Smooth muscle cell (in vitro differentiated cells): ENCODE measurements at regions not wholly inside any gene's neighbourhood (a gene's known extent, or its start where the extent isn't known, plus 50 kb on each side); places are given as distances from the start of the nearest gene placed in this dataset.

Source experiments
- DNase-seq: peaks from one replicate; lab custom pipeline; 2025; ENCODE audit not compliant: unreplicated experiment; lab: John Stamatoyannopoulos, UW
- H2AFZ ChIP-seq: fragments of 200-600 bp; sonication (generic); 2 replicates; pipeline ENCODE4 v1.6.0; 2016; ENCODE audit warnings: antibody characterized with exemption, low read depth, mild to moderate bottlenecking
- H3F3A ChIP-seq: fragments of 200-600 bp; sonication (generic); 2 replicates; pipeline ENCODE4 v1.6.0; 2017; ENCODE audit warnings: antibody characterized with exemption, low read depth
- H3K27ac ChIP-seq: fragments of 200-600 bp; sonication (generic); 2 replicates; pipeline ENCODE4 v1.5.1; 2016; ENCODE audit warnings: low read depth, mild to moderate bottlenecking
- H3K27me3 ChIP-seq: fragments of 200-600 bp; sonication (generic); 2 replicates; pipeline ENCODE4 v1.6.1; 2016; ENCODE audit warnings: low read depth, mild to moderate bottlenecking
- H3K36me3 ChIP-seq: fragments of 200-600 bp; sonication (generic); 2 replicates; pipeline ENCODE4 v1.5.1; 2016; ENCODE audit warnings: low read depth
- H3K4me1 ChIP-seq: fragments of 200-600 bp; sonication (generic); 2 replicates; pipeline ENCODE4 v1.5.1; 2016; ENCODE audit warnings: low read depth
- H3K4me2 ChIP-seq: fragments of 200-600 bp; sonication (generic); 2 replicates; pipeline ENCODE4 v1.6.0; 2016; ENCODE audit warnings: mild to moderate bottlenecking
- H3K4me3 ChIP-seq: fragments of 200-600 bp; sonication (generic); 2 replicates; pipeline ENCODE4 v1.5.1; 2016; ENCODE audit warnings: mild to moderate bottlenecking
- H3K79me2 ChIP-seq: fragments of 200-600 bp; sonication (generic); 2 replicates; pipeline ENCODE4 v1.6.0; 2016; ENCODE audit warnings: low read depth, mild to moderate bottlenecking
- H3K9ac ChIP-seq: fragments of 200-600 bp; sonication (generic); 2 replicates; pipeline ENCODE4 v1.6.0; 2016; ENCODE audit warnings: low read depth
- H3K9me3 ChIP-seq: fragments of 200-600 bp; sonication (generic); replicated peaks from 2 replicates; pipeline ENCODE4 v1.5.1; 2016; ENCODE audit warnings: low read depth
- H4K20me1 ChIP-seq: fragments of 200-600 bp; sonication (generic); 2 replicates; pipeline ENCODE4 v1.6.0; 2016; ENCODE audit warnings: low read depth
- WGBS: methylation state at CpG from one replicate; pipeline ENCODE4 v1.1.7; 2016; ENCODE audit warnings: low lambda C conversion rate; 5-methylcytosine and 5-hydroxymethylcytosine counted together
- TF ChIP-seq, protein P1 (sequence below): fragments of 200-600 bp; sonication (generic); IDR thresholded peaks from 2 replicates; pipeline ENCODE4 v1.5.1; 2017; ENCODE audit warnings: borderline replicate concordance, mild to moderate bottlenecking, antibody characterized with exemption; ENCODE audit not compliant: insufficient read depth, poor library complexity, severe bottlenecking

DNA sequence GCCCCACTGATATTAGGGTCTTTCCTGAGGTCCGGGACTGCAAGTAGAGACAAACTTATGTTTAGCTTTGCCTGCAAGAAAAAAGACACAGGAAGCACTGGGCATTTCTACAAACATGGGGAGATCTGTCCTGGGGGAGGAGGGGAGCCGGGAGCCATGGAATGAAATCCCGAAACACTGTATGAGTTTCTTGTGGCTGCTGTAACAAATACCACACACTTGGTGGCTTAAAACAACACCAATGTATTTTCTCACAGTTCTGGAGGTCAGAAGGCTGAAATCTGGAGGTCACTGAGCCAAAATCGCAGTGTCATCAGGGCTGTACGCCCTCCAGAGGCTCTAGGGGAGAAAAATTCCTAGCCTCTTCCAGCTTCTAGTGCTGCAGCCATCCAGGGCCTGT is 114.0 kb upstream of the CHST15 start:
- Histone ChIP-seq H3K36me3 (no peaks in the 10 kb centered on the region), H2AFZ (no peak overlapping the region), H3K27ac (no peak overlapping the region), H3K9ac (no peak overlapping the region), H3K4me2 (no peak overlapping the region), H3K9me3 (no peaks in the 10 kb centered on the region), H3K4me1 (no peaks in the 10 kb centered on the region), H3K79me2 (no peaks in the 10 kb centered on the region), H3K27me3 (no peaks in the 10 kb centered on the region), H3K4me3 (no peak overlapping the region), H4K20me1 (no peaks in the 10 kb centered on the region), H3F3A (no peaks in the 10 kb centered on the region)
- DNase-seq, result no peak
- 88% methylated on average over 5 of the region's 5 CpGs for WGBS
- TF ChIP-seq, protein P1, sequence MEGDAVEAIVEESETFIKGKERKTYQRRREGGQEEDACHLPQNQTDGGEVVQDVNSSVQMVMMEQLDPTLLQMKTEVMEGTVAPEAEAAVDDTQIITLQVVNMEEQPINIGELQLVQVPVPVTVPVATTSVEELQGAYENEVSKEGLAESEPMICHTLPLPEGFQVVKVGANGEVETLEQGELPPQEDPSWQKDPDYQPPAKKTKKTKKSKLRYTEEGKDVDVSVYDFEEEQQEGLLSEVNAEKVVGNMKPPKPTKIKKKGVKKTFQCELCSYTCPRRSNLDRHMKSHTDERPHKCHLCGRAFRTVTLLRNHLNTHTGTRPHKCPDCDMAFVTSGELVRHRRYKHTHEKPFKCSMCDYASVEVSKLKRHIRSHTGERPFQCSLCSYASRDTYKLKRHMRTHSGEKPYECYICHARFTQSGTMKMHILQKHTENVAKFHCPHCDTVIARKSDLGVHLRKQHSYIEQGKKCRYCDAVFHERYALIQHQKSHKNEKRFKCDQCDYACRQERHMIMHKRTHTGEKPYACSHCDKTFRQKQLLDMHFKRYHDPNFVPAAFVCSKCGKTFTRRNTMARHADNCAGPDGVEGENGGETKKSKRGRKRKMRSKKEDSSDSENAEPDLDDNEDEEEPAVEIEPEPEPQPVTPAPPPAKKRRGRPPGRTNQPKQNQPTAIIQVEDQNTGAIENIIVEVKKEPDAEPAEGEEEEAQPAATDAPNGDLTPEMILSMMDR, result no peak

DNA sequence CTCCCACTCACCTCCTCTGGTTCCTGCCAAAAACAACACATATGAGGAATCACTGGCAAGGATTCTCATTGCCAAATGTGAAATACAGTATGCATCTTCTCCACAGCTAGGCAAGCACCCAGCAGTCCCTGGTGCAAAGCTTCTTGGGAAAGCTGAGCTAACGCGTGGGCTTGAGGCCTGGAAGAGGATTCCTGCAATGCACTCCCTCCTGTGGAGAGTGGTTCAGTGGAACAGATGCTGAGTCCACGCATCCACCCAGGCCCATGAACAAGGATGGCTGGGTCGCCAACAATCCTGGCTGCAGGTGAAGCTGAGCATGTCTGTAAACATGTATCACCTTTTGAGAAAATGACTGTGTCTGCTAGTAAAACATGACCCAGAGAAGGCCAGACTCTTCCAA is 113.2 kb upstream of the CHST15 start:
- no peak overlapping the region for H3K4me2 ChIP-seq
- H4K20me1 ChIP-seq, result no peaks in the 10 kb centered on the region
- H3K4me3 ChIP-seq, result no peak overlapping the region
- no peaks in the 10 kb centered on the region for H3F3A ChIP-seq
- no peak overlapping the region for H3K9ac ChIP-seq
- H3K27me3 ChIP-seq, result no peaks in the 10 kb centered on the region
- H2AFZ ChIP-seq, result no peak overlapping the region
- no peak for DNase-seq
- TF ChIP-seq, protein P1, result no peak
- no peak overlapping the region for H3K27ac ChIP-seq
- H3K79me2 ChIP-seq, result no peaks in the 10 kb centered on the region
- H3K9me3 ChIP-seq, result no peaks in the 10 kb centered on the region
- WGBS, result 86% methylated on average over 4 of the region's 4 CpGs
- H3K4me1 ChIP-seq, result no peaks in the 10 kb centered on the region
- H3K36me3 ChIP-seq, result no peaks in the 10 kb centered on the region

DNA sequence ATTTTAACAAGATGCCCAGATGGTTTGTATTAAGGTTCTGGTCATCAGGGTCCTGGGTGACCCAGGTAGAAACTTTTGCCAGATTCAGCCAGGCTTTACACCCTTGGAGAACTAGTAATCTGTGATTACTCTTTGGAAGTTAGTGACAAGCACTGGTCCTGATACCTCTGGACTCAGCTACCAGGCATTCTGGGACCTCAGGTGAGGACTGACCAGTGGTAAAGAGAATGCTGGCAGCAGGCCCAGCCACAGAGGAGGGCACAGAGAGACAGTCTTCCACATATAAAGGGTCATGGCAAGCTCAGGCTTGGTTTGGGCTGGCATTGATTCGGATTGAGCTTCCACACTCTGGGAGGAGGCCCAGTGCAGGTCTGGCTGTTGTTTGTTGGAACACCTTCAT is 112.0 kb upstream of the CHST15 start:
- Histone ChIP-seq H3K36me3 (no peaks in the 10 kb centered on the region), H3K9me3 (no peaks in the 10 kb centered on the region), H3K4me1 (no peaks in the 10 kb centered on the region), H3K4me3 (no peak overlapping the region), H4K20me1 (no peaks in the 10 kb centered on the region), H2AFZ (no peak overlapping the region), H3K79me2 (no peaks in the 10 kb centered on the region), H3K4me2 (no peak overlapping the region), H3F3A (no peaks in the 10 kb centered on the region), H3K9ac (no peak overlapping the region), H3K27ac (no peak overlapping the region), H3K27me3 (no peaks in the 10 kb centered on the region)
- WGBS, result 91% methylated on average over 1 of the region's 1 CpG
- no peak for DNase-seq
- TF ChIP-seq, protein P1, result no peak

DNA sequence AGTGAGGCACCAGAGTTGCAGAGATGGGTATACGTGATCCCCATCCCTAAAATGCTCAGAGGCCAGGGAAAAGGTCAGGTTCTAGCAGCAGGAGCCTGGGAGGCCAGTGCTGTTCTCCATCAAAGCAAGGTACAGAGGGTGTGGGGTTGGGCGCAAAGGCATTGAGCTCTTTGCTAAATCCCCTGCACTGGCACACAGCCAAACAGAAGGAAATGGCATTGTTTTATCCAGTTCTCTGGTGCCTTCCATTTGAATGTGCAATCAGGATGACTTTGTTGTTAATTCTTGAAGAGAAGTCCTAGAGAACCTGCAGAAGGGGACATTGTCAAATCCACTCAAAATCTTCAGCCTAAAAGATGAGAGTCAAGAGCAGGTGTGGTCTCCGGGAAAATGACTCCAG is 111.3 kb upstream of the CHST15 start:
- Histone ChIP-seq H3F3A (no peaks in the 10 kb centered on the region), H3K4me3 (no peak overlapping the region), H3K9ac (no peak overlapping the region), H2AFZ (no peak overlapping the region), H4K20me1 (no peaks in the 10 kb centered on the region), H3K9me3 (no peaks in the 10 kb centered on the region), H3K4me1 (no peaks in the 10 kb centered on the region), H3K36me3 (no peaks in the 10 kb centered on the region), H3K27me3 (no peaks in the 10 kb centered on the region), H3K27ac (no peak overlapping the region), H3K79me2 (no peaks in the 10 kb centered on the region), H3K4me2 (no peak overlapping the region)
- 92% methylated on average over 3 of the region's 3 CpGs for WGBS
- TF ChIP-seq, protein P1, result no peak
- DNase-seq, result no peak
